A549 (cell line): ENCODE measurements at regions not wholly inside any gene's neighbourhood (a gene's known extent, or its start where the extent isn't known, plus 50 kb on each side); places are given as distances from the start of the nearest gene placed in this dataset.

ENCODE experiments used
- ATAC-seq, 2 experiments: fragments of 200-7000 bp in 1 of 2; fragments of >200 bp in 1 of 2; cut with Nextera tagmentation in 1 of 2; cut with Tn5 transposase in 1 of 2; 3 replicates each; pipeline versions ENCODE4 v1.8.0 to v1.9.1; 2018 to 2020; ENCODE audit warnings: mild to moderate bottlenecking in 1 of 2, moderate library complexity in 1 of 2
- CTCF ChIA-PET: fragments of 300-600 bp; sonication (Branson Sonifier 250); formaldehyde crosslinking; extraction: SDS; loops from one replicate; lab custom pipeline; 2021; ENCODE audit warnings: antibody characterized with exemption, inconsistent platforms; lab: Yijun Ruan, JAX
- POLR2A ChIA-PET: fragments of 350-600 bp; formaldehyde crosslinking; extraction: SDS; loops from one replicate; lab custom pipeline; 2021; ENCODE audit warnings: antibody characterized with exemption, inconsistent platforms; lab: Yijun Ruan, JAX
- DNase-seq, 2 experiments: peaks; one replicate each; pipeline versions ENCODE4 v3.0.0 to v3.0.0-alpha.2; 2011 to 2016; ENCODE audit warnings: low read depth in 1 of 2, low spot score in 1 of 2
- FAIRE-seq: peaks from 2 replicates; lab custom pipeline; 2011; peaks lifted over from hg19 to GRCh38; lab: Jason Lieb, UNC
- H3K27ac ChIP-seq, 2 experiments: fragments of >200 bp; sonication (Bioruptor Twin); formaldehyde crosslinking; 3 replicates each; pipeline ENCODE4 v1.5.1; 2016 to 2017
- H3K4me1 ChIP-seq: fragments of >200 bp; sonication (Bioruptor Twin); formaldehyde crosslinking; 3 replicates; pipeline ENCODE4 v1.6.1; 2016
- H3K4me2 ChIP-seq: fragments of >200 bp; sonication (Bioruptor Twin); formaldehyde crosslinking; 3 replicates; pipeline ENCODE4 v1.6.1; 2016
- H3K4me3 ChIP-seq: fragments of >200 bp; sonication (Bioruptor Twin); formaldehyde crosslinking; 3 replicates; pipeline ENCODE4 v1.5.1; 2016
- H3K9me3 ChIP-seq: fragments of >200 bp; sonication (Bioruptor Twin); formaldehyde crosslinking; 3 replicates; pipeline ENCODE4 v1.6.1; 2016
- CBX2 ChIP-seq: fragments of 200-600 bp; sonication (generic); IDR thresholded peaks from 2 replicates; pipeline ENCODE4 v1.6.1; 2016; ENCODE audit warnings: low read depth, mild to moderate bottlenecking, borderline replicate concordance
- CBX8 ChIP-seq: fragments of 200-600 bp; sonication (generic); IDR thresholded peaks from 2 replicates; pipeline ENCODE4 v1.6.1; 2016
- CHD2 ChIP-seq: fragments of 150-350 bp; IDR thresholded peaks from 2 replicates; pipeline ENCODE4 v1.6.1; 2014; ENCODE audit warnings: low read length; ENCODE audit not compliant: partially characterized antibody
- EHF ChIP-seq: fragments of 250-450 bp; sonication (Bioruptor Pico); IDR thresholded peaks from 2 replicates; pipeline ENCODE4 v1.5.0; 2020; ENCODE audit warnings: mild to moderate bottlenecking
- FOSB ChIP-seq: fragments of 250-450 bp; sonication (Bioruptor Pico); IDR thresholded peaks from 2 replicates; pipeline ENCODE4 v1.5.0; 2020; ENCODE audit warnings: mild to moderate bottlenecking, moderate library complexity
- HEYL ChIP-seq: fragments of 250-450 bp; sonication (Bioruptor Pico); IDR thresholded peaks from 2 replicates; pipeline ENCODE4 v1.8.0; 2021; ENCODE audit warnings: mild to moderate bottlenecking, moderate library complexity
- HOXB13 ChIP-seq: fragments of 250-450 bp; sonication (Bioruptor Pico); IDR thresholded peaks from 2 replicates; pipeline ENCODE4 v1.5.0; 2020; ENCODE audit warnings: low read depth, mild to moderate bottlenecking, moderate library complexity
- HOXB5 ChIP-seq: fragments of 250-450 bp; sonication (Bioruptor Pico); IDR thresholded peaks from 2 replicates; pipeline ENCODE4 v1.5.0; 2020; ENCODE audit warnings: mild to moderate bottlenecking, moderate library complexity
- JUNB ChIP-seq: fragments of >200 bp; sonication (Bioruptor Twin); formaldehyde crosslinking; IDR thresholded peaks from 2 replicates; pipeline ENCODE4 v1.6.1; 2016
- KDM5A ChIP-seq: fragments of 200-600 bp; sonication (generic); IDR thresholded peaks from 2 replicates; pipeline ENCODE4 v1.6.1; 2016; ENCODE audit warnings: antibody characterized with exemption, mild to moderate bottlenecking
- MAZ ChIP-seq: fragments of 150-350 bp; IDR thresholded peaks from 2 replicates; pipeline ENCODE4 v1.6.1; 2014; ENCODE audit warnings: antibody characterized with exemption, low read depth, low read length, borderline replicate concordance
- NFE2L2 ChIP-seq: fragments of 150-350 bp; conservative IDR thresholded peaks from 2 replicates; pipeline ENCODE4 v1.6.1; 2014; ENCODE audit warnings: low read length
- NR3C1 ChIP-seq: fragments of >200 bp; sonication (Bioruptor Twin); formaldehyde crosslinking; IDR thresholded peaks from 3 replicates; pipeline ENCODE4 v1.6.1; 2017
- PHF8 ChIP-seq: fragments of 200-600 bp; sonication (generic); IDR thresholded peaks from 2 replicates; pipeline ENCODE4 v1.6.1; 2016; ENCODE audit warnings: low read depth, mild to moderate bottlenecking, antibody characterized with exemption, moderate library complexity, borderline replicate concordance
- RAD21 ChIP-seq, 2 experiments: fragments of >200 bp in 1 of 2; sonication (Bioruptor Twin) in 1 of 2; formaldehyde crosslinking in 1 of 2; IDR thresholded peaks in 1 of 2; conservative IDR thresholded peaks in 1 of 2; 2 replicates in 1 of 2; 3 replicates in 1 of 2; pipeline ENCODE4 v1.6.1; 2012 to 2018; ENCODE audit warnings: inconsistent platforms in 1 of 2
- RARB ChIP-seq: fragments of 250-450 bp; sonication (Bioruptor Pico); IDR thresholded peaks from 2 replicates; pipeline ENCODE4 v1.8.0; 2021; ENCODE audit warnings: mild to moderate bottlenecking, moderate library complexity
- RFX5 ChIP-seq: fragments of 450-650 bp; IDR thresholded peaks from 2 replicates; pipeline ENCODE4 v1.7.1; 2014; ENCODE audit warnings: antibody characterized with exemption, mild to moderate bottlenecking, moderate library complexity
- RNF2 ChIP-seq: fragments of 200-600 bp; sonication (generic); IDR thresholded peaks from 2 replicates; pipeline ENCODE4 v1.6.1; 2016; ENCODE audit warnings: low read depth, mild to moderate bottlenecking, antibody characterized with exemption, moderate library complexity, borderline replicate concordance
- SREBF2 ChIP-seq: fragments of 450-650 bp; IDR thresholded peaks from 2 replicates; pipeline ENCODE4 v1.6.1; 2014; ENCODE audit warnings: mild to moderate bottlenecking, moderate library complexity
- ZSCAN20 ChIP-seq: fragments of 250-450 bp; sonication (Bioruptor Pico); IDR thresholded peaks from 2 replicates; pipeline ENCODE4 v1.8.0; 2022; ENCODE audit warnings: mild to moderate bottlenecking, moderate library complexity
- WGBS: methylation state at CpG from one replicate; pipeline ENCODE4 v1.1.6; 2017; ENCODE audit errors: missing lambda C conversion rate; 5-methylcytosine and 5-hydroxymethylcytosine counted together
- TF ChIP-seq, protein P1 (sequence below): fragments of >200 bp; sonication (Bioruptor Twin); formaldehyde crosslinking; IDR thresholded peaks from 3 replicates; pipeline ENCODE4 v1.6.1; 2016
- TF ChIP-seq, protein P2 (sequence below): fragments of 250-450 bp; sonication (Bioruptor Pico); IDR thresholded peaks from 2 replicates; pipeline ENCODE4 v1.5.0; 2021; ENCODE audit warnings: mild to moderate bottlenecking, moderate library complexity, borderline replicate concordance
- TF ChIP-seq, protein P3 (sequence below): fragments of >200 bp; sonication (Bioruptor Twin); formaldehyde crosslinking; IDR thresholded peaks from 2 replicates; pipeline ENCODE4 v1.6.1; 2016
- TF ChIP-seq, protein P4 (sequence below): fragments of 250-450 bp; sonication (Bioruptor Pico); IDR thresholded peaks from 2 replicates; pipeline ENCODE4 v1.5.0; 2020; ENCODE audit warnings: low read depth, mild to moderate bottlenecking, moderate library complexity
- TF ChIP-seq, protein P5 (sequence below): IDR thresholded peaks from 2 replicates; pipeline ENCODE4 v1.6.1; 2012; ENCODE audit warnings: low read depth, borderline replicate concordance
- TF ChIP-seq, protein P6 (sequence below): fragments of >200 bp; sonication (Bioruptor Twin); formaldehyde crosslinking; IDR thresholded peaks from 3 replicates; pipeline ENCODE4 v1.5.1; 2016

DNA sequence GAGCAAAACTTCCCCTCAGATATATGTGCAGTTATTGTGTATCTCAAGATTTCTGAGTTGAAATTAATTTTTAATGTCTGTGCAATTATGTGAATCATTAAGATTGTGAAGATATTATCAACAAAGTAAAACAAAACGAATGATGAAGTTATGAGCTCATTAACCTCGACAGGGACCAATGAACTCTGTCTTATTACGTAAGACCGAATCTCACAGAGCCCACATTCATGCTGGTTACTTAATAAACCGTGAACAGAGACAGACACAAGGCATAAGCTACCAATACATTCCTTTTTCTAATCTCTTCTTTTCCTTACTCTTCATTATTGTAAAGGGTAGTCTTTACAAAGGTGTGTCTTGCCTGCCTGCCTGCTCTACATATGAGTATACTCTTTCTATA is 568.7 kb downstream of the RPS29 start:
- TF ChIP-seq NR3C1 (no peak), HOXB5 (CRISPR knock-in tag) (no peak), ZSCAN20 (CRISPR knock-in tag) (no peak), MAZ (no peak), HEYL (CRISPR knock-in tag) (no peak), RFX5 (no peak), JUNB (no peak), PHF8 (no peak), RARB (CRISPR knock-in tag) (no peak)
- TF ChIP-seq, protein P1, sequence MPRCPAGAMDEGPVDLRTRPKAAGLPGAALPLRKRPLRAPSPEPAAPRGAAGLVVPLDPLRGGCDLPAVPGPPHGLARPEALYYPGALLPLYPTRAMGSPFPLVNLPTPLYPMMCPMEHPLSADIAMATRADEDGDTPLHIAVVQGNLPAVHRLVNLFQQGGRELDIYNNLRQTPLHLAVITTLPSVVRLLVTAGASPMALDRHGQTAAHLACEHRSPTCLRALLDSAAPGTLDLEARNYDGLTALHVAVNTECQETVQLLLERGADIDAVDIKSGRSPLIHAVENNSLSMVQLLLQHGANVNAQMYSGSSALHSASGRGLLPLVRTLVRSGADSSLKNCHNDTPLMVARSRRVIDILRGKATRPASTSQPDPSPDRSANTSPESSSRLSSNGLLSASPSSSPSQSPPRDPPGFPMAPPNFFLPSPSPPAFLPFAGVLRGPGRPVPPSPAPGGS: no peak
- TF ChIP-seq, protein P2, sequence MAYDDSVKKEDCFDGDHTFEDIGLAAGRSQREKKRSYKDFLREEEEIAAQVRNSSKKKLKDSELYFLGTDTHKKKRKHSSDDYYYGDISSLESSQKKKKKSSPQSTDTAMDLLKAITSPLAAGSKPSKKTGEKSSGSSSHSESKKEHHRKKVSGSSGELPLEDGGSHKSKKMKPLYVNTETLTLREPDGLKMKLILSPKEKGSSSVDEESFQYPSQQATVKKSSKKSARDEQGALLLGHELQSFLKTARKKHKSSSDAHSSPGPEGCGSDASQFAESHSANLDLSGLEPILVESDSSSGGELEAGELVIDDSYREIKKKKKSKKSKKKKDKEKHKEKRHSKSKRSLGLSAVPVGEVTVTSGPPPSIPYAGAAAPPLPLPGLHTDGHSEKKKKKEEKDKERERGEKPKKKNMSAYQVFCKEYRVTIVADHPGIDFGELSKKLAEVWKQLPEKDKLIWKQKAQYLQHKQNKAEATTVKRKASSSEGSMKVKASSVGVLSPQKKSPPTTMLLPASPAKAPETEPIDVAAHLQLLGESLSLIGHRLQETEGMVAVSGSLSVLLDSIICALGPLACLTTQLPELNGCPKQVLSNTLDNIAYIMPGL (CRISPR knock-in tag): no peak
- TF ChIP-seq, protein P3, sequence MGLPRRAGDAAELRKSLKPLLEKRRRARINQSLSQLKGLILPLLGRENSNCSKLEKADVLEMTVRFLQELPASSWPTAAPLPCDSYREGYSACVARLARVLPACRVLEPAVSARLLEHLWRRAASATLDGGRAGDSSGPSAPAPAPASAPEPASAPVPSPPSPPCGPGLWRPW: no peak
- FAIRE-seq: no peak
- no peak for ATAC-seq
- no peaks in the 10 kb centered on the region for H3K4me1 ChIP-seq
- H3K27ac ChIP-seq: no peak overlapping the region
- no peak for DNase-seq
- no peaks in the 10 kb centered on the region for H3K9me3 ChIP-seq
- no peak overlapping the region for H3K4me3 ChIP-seq
- no peak overlapping the region for H3K4me2 ChIP-seq
- POLR2A ChIA-PET: no interaction called here
- 0% methylated on average over 5 of the region's 5 CpGs for WGBS
- CTCF ChIA-PET: no interaction called here

DNA sequence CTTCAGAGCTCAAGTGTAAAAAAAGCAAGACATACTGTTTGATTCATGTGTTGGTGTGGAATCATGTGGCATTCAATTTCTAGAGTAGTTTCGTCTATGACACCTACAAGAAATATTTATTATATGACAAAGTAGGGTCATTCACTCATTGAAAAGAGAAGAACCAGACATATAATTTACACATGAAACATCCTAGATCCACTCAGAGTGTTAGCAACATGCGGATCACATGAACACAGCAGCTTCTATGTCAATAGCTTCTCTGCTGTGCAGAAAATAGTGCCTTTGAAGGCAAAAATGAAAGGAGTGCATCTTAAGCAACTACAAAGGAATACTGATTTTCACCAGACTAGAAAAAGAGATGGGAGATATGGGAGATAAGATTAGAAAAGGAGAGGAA is 569.8 kb downstream of the RPS29 start:
- ATAC-seq: no peak
- Histone ChIP-seq H3K27ac (no peak overlapping the region), H3K9me3 (no peaks in the 10 kb centered on the region), H3K4me1 (no peaks in the 10 kb centered on the region), H3K4me2 (no peak overlapping the region), H3K4me3 (no peak overlapping the region)
- WGBS: 11% methylated on average over 2 of the region's 2 CpGs
- ChIA-PET CTCF (no interaction called here), POLR2A (no interaction called here)
- no peak for DNase-seq
- FAIRE-seq: no peak
- TF ChIP-seq EHF (CRISPR knock-in tag) (no peak), RNF2 (no peak), RAD21 (conservative IDR thresholded peaks at IDR 0.05 in 1 of 2, IDR thresholded peaks at IDR 0.05 in 1 of 2) (no peak), NFE2L2 (no peak), NR3C1 (no peak), KDM5A (no peak), CBX2 (no peak), SREBF2 (no peak), FOSB (CRISPR knock-in tag) (no peak), HOXB13 (CRISPR knock-in tag) (no peak), CBX8 (no peak), CHD2 (no peak)
- TF ChIP-seq, protein P4, sequence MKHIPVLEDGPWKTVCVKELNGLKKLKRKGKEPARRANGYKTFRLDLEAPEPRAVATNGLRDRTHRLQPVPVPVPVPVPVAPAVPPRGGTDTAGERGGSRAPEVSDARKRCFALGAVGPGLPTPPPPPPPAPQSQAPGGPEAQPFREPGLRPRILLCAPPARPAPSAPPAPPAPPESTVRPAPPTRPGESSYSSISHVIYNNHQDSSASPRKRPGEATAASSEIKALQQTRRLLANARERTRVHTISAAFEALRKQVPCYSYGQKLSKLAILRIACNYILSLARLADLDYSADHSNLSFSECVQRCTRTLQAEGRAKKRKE (CRISPR knock-in tag): no peak
- TF ChIP-seq, protein P5, sequence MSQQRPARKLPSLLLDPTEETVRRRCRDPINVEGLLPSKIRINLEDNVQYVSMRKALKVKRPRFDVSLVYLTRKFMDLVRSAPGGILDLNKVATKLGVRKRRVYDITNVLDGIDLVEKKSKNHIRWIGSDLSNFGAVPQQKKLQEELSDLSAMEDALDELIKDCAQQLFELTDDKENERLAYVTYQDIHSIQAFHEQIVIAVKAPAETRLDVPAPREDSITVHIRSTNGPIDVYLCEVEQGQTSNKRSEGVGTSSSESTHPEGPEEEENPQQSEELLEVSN: no peak
- TF ChIP-seq, protein P6, sequence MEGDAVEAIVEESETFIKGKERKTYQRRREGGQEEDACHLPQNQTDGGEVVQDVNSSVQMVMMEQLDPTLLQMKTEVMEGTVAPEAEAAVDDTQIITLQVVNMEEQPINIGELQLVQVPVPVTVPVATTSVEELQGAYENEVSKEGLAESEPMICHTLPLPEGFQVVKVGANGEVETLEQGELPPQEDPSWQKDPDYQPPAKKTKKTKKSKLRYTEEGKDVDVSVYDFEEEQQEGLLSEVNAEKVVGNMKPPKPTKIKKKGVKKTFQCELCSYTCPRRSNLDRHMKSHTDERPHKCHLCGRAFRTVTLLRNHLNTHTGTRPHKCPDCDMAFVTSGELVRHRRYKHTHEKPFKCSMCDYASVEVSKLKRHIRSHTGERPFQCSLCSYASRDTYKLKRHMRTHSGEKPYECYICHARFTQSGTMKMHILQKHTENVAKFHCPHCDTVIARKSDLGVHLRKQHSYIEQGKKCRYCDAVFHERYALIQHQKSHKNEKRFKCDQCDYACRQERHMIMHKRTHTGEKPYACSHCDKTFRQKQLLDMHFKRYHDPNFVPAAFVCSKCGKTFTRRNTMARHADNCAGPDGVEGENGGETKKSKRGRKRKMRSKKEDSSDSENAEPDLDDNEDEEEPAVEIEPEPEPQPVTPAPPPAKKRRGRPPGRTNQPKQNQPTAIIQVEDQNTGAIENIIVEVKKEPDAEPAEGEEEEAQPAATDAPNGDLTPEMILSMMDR: no peak
